HCT116 (cell line): ENCODE measurements at regions not wholly inside any gene's neighbourhood (a gene's known extent, or its start where the extent isn't known, plus 50 kb on each side); places are given as distances from the start of the nearest gene placed in this dataset.

Source experiments
- ATAC-seq: fragments of 200-7000 bp; cut with Tn5 transposase; 2 replicates; pipeline ENCODE4 v1.9.1; 2020; ENCODE audit warnings: mild to moderate bottlenecking, moderate library complexity
- BruUV-seq: library from RNA; stranded (reverse); fragments of 400-500 nt; replicated peaks from 2 replicates; lab custom pipeline; 2021; lab: Mats Ljungman, UMichigan
- CTCF ChIA-PET: fragments of 300-600 bp; sonication (Branson Sonifier 250); formaldehyde crosslinking; loops from one replicate; lab custom pipeline; 2021; ENCODE audit warnings: antibody characterized with exemption; lab: Charles Lee
- POLR2A ChIA-PET: fragments of 300-600, 350-600 bp; sonication (Branson Sonifier 250); formaldehyde crosslinking; loops from one replicate; lab custom pipeline; 2021; ENCODE audit warnings: antibody characterized with exemption; lab: Charles Lee
- RAD21 ChIA-PET, 2 experiments: fragments of 300-600 bp; sonication (Branson Sonifier 250); formaldehyde crosslinking; loops; one replicate each; lab custom pipeline; 2023; ENCODE audit warnings: low total read pairs in 2 of 2; ENCODE audit not compliant: uncharacterized antibody in 2 of 2, unreplicated experiment in 2 of 2, low non-redundant PET in 1 of 2; lab: Charles Lee
- DNase-seq: peaks from one replicate; pipeline ENCODE4 v3.0.0-alpha.2; 2010; ENCODE audit warnings: low read depth, low spot score
- H2AFZ ChIP-seq: fragments of 200-600 bp; shearing (Covaris generic), sonication (generic); 2 replicates; pipeline ENCODE4 v1.6.1; 2017; ENCODE audit warnings: low read depth, mixed run types, mixed read lengths, antibody characterized with exemption, low read length; ENCODE audit not compliant: poor library complexity, severe bottlenecking
- H3K27ac ChIP-seq: 2 replicates; pipeline ENCODE4 v1.5.1; 2012; ENCODE audit warnings: low read depth, low read length
- H3K27me3 ChIP-seq: fragments of 200-600 bp; sonication (generic); 2 replicates; pipeline ENCODE4 v1.6.1; 2016; ENCODE audit warnings: mixed run types, low read length, mixed read lengths; ENCODE audit not compliant: insufficient read depth
- H3K36me3 ChIP-seq, 2 experiments: fragments of 200-500 bp in 1 of 2; fragments of 200-600 bp in 1 of 2; sonication (Bioruptor generic) in 1 of 2; sonication (generic) in 1 of 2; 2 replicates each; pipeline versions ENCODE4 v1.5.1 to v1.6.1; 2014 to 2016; ENCODE audit warnings: low read length in 2 of 2, inconsistent platforms in 1 of 2, mixed read lengths in 1 of 2, mixed run types in 1 of 2; ENCODE audit not compliant: insufficient read depth in 2 of 2, control insufficient read depth in 1 of 2
- H3K4me1 ChIP-seq, 2 experiments: fragments of 200-600 bp in 1 of 2; sonication (generic) in 1 of 2; 2 replicates each; pipeline versions ENCODE4 v1.5.1 to v1.6.1; 2012 to 2017; ENCODE audit warnings: low read length in 2 of 2, inconsistent platforms in 1 of 2, mild to moderate bottlenecking in 1 of 2, mixed read lengths in 1 of 2, mixed run types in 1 of 2, moderate library complexity in 1 of 2; ENCODE audit not compliant: insufficient read depth in 2 of 2, control insufficient read depth in 1 of 2
- H3K4me2 ChIP-seq: fragments of 200-600 bp; sonication (generic); 2 replicates; pipeline ENCODE4 v1.6.1; 2017; ENCODE audit warnings: mixed run types, low read length, mixed read lengths
- H3K4me3 ChIP-seq, 2 experiments: fragments of 200-600 bp in 1 of 2; sonication (generic) in 1 of 2; replicated peaks in 1 of 2; 2 replicates each; pipeline ENCODE4 v1.5.1; 2011 to 2016; ENCODE audit warnings: low read length in 2 of 2, control low read depth in 1 of 2, low read depth in 1 of 2, mild to moderate bottlenecking in 1 of 2, mixed read lengths in 1 of 2, mixed run types in 1 of 2
- H3K79me2 ChIP-seq: fragments of 200-600 bp; sonication (generic); 2 replicates; pipeline ENCODE4 v1.6.1; 2017; ENCODE audit warnings: mild to moderate bottlenecking, mixed run types, low read length, moderate library complexity, mixed read lengths; ENCODE audit not compliant: insufficient read depth
- H3K9ac ChIP-seq: fragments of 200-600 bp; sonication (generic); 2 replicates; pipeline ENCODE4 v1.6.1; 2016; ENCODE audit warnings: low read length, mixed read lengths
- H3K9me2 ChIP-seq: fragments of 200-600 bp; sonication (generic), shearing (Covaris generic); 2 replicates; pipeline ENCODE4 v1.6.1; 2017; ENCODE audit warnings: mixed run types, mild to moderate bottlenecking, moderate library complexity; ENCODE audit not compliant: insufficient read depth
- H3K9me3 ChIP-seq, 2 experiments: fragments of 200-500 bp in 1 of 2; fragments of 200-600 bp in 1 of 2; sonication (Bioruptor generic) in 1 of 2; sonication (generic) in 1 of 2; 2 replicates each; pipeline ENCODE4 v1.6.1; 2014 to 2017; ENCODE audit warnings: low read length in 2 of 2, mixed read lengths in 2 of 2, inconsistent platforms in 1 of 2, low read depth in 1 of 2, mild to moderate bottlenecking in 1 of 2, mixed run types in 1 of 2, moderate library complexity in 1 of 2; ENCODE audit not compliant: control insufficient read depth in 1 of 2, insufficient read depth in 1 of 2
- H4K20me1 ChIP-seq: fragments of 200-600 bp; sonication (generic), shearing (Covaris generic); 2 replicates; pipeline ENCODE4 v1.6.1; 2017; ENCODE audit warnings: mixed run types, mild to moderate bottlenecking, moderate library complexity; ENCODE audit not compliant: insufficient read depth
- EGR1 ChIP-seq: IDR thresholded peaks from 2 replicates; pipeline ENCODE4 v1.6.1; 2012; ENCODE audit warnings: low read depth
- EZH2 ChIP-seq: fragments of 200-600 bp; sonication (generic); IDR thresholded peaks from 2 replicates; pipeline ENCODE4 v1.6.1; 2017; ENCODE audit warnings: antibody characterized with exemption, mixed run types
- EZH2phosphoT487 ChIP-seq: fragments of 200-600 bp; IDR thresholded peaks from 2 replicates; pipeline ENCODE4 v1.6.1; 2018; ENCODE audit warnings: antibody characterized with exemption, borderline replicate concordance
- JUND ChIP-seq: IDR thresholded peaks from 2 replicates; pipeline ENCODE4 v1.6.1; 2012
- POLR2A ChIP-seq: IDR thresholded peaks from 2 replicates; pipeline ENCODE4 v1.7.0; 2011; ENCODE audit warnings: borderline replicate concordance; ENCODE audit not compliant: insufficient read depth, insufficient read length; ENCODE audit errors: extremely low read depth
- SRF ChIP-seq: IDR thresholded peaks from 2 replicates; pipeline ENCODE4 v1.6.1; 2012; ENCODE audit warnings: low read depth
- YY1 ChIP-seq: IDR thresholded peaks from 2 replicates; pipeline ENCODE4 v1.6.1; 2011; ENCODE audit warnings: low read length, low read depth, moderate library complexity, mild to moderate bottlenecking; ENCODE audit not compliant: insufficient replicate concordance; ENCODE audit errors: extremely low read depth
- ZFX ChIP-seq: fragments of 450-650 bp; IDR thresholded peaks from 2 replicates; pipeline ENCODE4 v1.6.1; 2017
- ZNF274 ChIP-seq: fragments of 200-500 bp; sonication (Bioruptor generic); IDR thresholded peaks from 2 replicates; pipeline ENCODE4 v1.6.1; 2014; ENCODE audit warnings: mild to moderate bottlenecking, low read depth, low read length, inconsistent platforms
- intact Hi-C: fragments of 100-400 bp; cut with micrococcal nuclease; formaldehyde crosslinking; loops from 2 replicates; pipeline ENCODE4 v1.10.0; 2022
- TF ChIP-seq, protein P1 (sequence below): IDR thresholded peaks from 2 replicates; pipeline ENCODE4 v1.6.1; 2012
- TF ChIP-seq, protein P2 (sequence below), 3 experiments: fragments of 200-600 bp in 1 of 3; sonication (generic) in 1 of 3; IDR thresholded peaks in 2 of 3; conservative IDR thresholded peaks in 1 of 3; 2 replicates each; pipeline ENCODE4 v1.5.1; 2012 to 2017; ENCODE audit warnings: low read depth in 2 of 3, low read length in 2 of 3, antibody characterized with exemption in 1 of 3, borderline replicate concordance in 1 of 3, control low read depth in 1 of 3, mild to moderate bottlenecking in 1 of 3, mixed read lengths in 1 of 3, mixed run types in 1 of 3, moderate library complexity in 1 of 3; ENCODE audit not compliant: insufficient read depth in 1 of 3
- TF ChIP-seq, protein P3 (sequence below): IDR thresholded peaks from 2 replicates; pipeline ENCODE4 v1.6.1; 2011; ENCODE audit warnings: mild to moderate bottlenecking, low read length, moderate library complexity; ENCODE audit not compliant: insufficient replicate concordance; ENCODE audit errors: extremely low read depth

DNA sequence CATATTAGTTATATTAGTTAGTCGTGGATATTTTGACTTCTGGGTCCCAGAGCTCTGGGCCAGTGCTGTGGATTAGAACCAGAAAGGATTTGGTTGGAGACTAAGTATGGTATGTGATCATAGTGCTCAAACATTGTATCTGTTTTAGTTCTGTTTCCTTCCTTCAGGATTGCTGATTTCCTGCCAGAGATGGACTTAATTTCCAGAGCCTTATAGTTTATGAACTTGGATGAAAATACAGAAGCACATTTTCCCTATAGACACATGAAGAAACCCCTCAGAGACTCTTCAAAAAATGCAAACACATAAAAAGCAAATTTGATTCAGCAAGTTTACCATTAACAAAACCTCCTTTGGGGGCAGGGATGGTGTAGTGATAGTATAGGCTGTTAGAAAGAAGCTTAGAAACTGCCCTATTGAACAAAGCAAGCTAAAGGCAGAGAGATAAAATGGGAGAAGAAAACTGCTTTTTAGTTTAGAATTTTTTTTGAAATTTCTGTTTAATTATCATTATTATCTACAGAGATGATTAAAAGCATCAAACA, 88.7 kb upstream of the EFEMP1 start:
- no peaks in the 10 kb centered on the region for H3K27me3 ChIP-seq
- DNase-seq: no peak
- H3K27ac ChIP-seq: no peak overlapping the region
- no peak overlapping the region for H3K4me2 ChIP-seq
- H3K79me2 ChIP-seq: no peaks in the 10 kb centered on the region
- no peaks in the 10 kb centered on the region for H3K9me2 ChIP-seq
- intact Hi-C loops: no loop called here
- ChIA-PET CTCF (interaction anchor here (1.2 kb wide), 1 partner anchor 241 kb away, joined by 3 read pairs; no protein-coding TSS in a partner anchor), RAD21 (no interaction called here), POLR2A (no interaction called here)
- no peak overlapping the region for H3K4me3 ChIP-seq
- no TSS peak for BruUV-seq
- no peak overlapping the region for H3K9ac ChIP-seq
- no peaks in the 10 kb centered on the region for H4K20me1 ChIP-seq
- H3K36me3 ChIP-seq: no peaks in the 10 kb centered on the region
- no peak for TF ChIP-seq SRF
- TF ChIP-seq ZFX: no peak
- TF ChIP-seq, protein P1, sequence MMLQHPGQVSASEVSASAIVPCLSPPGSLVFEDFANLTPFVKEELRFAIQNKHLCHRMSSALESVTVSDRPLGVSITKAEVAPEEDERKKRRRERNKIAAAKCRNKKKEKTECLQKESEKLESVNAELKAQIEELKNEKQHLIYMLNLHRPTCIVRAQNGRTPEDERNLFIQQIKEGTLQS: no peak
- TF ChIP-seq, protein P2, sequence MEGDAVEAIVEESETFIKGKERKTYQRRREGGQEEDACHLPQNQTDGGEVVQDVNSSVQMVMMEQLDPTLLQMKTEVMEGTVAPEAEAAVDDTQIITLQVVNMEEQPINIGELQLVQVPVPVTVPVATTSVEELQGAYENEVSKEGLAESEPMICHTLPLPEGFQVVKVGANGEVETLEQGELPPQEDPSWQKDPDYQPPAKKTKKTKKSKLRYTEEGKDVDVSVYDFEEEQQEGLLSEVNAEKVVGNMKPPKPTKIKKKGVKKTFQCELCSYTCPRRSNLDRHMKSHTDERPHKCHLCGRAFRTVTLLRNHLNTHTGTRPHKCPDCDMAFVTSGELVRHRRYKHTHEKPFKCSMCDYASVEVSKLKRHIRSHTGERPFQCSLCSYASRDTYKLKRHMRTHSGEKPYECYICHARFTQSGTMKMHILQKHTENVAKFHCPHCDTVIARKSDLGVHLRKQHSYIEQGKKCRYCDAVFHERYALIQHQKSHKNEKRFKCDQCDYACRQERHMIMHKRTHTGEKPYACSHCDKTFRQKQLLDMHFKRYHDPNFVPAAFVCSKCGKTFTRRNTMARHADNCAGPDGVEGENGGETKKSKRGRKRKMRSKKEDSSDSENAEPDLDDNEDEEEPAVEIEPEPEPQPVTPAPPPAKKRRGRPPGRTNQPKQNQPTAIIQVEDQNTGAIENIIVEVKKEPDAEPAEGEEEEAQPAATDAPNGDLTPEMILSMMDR (IDR thresholded peaks at IDR 0.05 in 2 of 3, conservative IDR thresholded peaks at IDR 0.05 in 1 of 3; ENCODE audit: borderline replicate concordance in 1 of 3, insufficient read depth in 1 of 3, low read depth in 2 of 3, low read length in 2 of 3): no peak
- no peak for TF ChIP-seq ZNF274
- no peak for TF ChIP-seq EGR1
- TF ChIP-seq EZH2phosphoT487: no peak
- H3K4me1 ChIP-seq: no peaks in the 10 kb centered on the region
- ATAC-seq: no peak
- H2AFZ ChIP-seq: no peak overlapping the region
- no peaks in the 10 kb centered on the region for H3K9me3 ChIP-seq

DNA sequence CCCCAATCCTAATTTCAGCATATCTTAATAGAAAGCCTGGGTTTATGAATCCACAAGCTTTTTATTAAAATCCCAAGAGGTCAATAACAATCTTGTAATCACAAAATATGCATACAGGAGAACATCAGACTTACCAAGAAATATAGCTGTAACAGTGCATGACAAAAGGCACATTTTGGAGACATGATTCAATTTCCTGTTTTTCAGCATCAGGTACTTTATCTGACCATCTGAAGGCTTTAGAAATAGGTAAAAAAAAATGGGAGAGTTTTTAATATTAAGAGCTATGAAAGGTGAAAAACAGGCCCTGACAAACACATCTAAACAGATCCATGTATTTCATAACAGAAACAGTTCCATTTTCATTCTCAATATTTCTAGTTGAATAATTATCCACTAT, 89.9 kb upstream of the EFEMP1 start:
- RAD21 ChIA-PET: no interaction called here
- Histone ChIP-seq H4K20me1 (no peaks in the 10 kb centered on the region), H3K27me3 (no peaks in the 10 kb centered on the region), H3K27ac (no peak overlapping the region), H2AFZ (no peak overlapping the region), H3K4me1 (no peaks in the 10 kb centered on the region), H3K9me2 (no peaks in the 10 kb centered on the region), H3K9ac (no peak overlapping the region), H3K36me3 (no peaks in the 10 kb centered on the region), H3K4me2 (no peak overlapping the region), H3K79me2 (no peaks in the 10 kb centered on the region), H3K9me3 (no peaks in the 10 kb centered on the region), H3K4me3 (no peak overlapping the region)
- no TSS peak for BruUV-seq
- DNase-seq (no peak), ATAC-seq (no peak)
- POLR2A ChIA-PET: no interaction called here
- CTCF ChIA-PET: interaction anchor here (1.0 to 1.4 kb wide), 2 partner anchors 242 to 296 kb away, joined by 3 read pairs; no protein-coding TSS in a partner anchor
- intact Hi-C loops: no loop called here
- TF ChIP-seq JUND (no peak), EGR1 (no peak), POLR2A (no peak), EZH2 (no peak), YY1 (no peak)
- TF ChIP-seq, protein P3, sequence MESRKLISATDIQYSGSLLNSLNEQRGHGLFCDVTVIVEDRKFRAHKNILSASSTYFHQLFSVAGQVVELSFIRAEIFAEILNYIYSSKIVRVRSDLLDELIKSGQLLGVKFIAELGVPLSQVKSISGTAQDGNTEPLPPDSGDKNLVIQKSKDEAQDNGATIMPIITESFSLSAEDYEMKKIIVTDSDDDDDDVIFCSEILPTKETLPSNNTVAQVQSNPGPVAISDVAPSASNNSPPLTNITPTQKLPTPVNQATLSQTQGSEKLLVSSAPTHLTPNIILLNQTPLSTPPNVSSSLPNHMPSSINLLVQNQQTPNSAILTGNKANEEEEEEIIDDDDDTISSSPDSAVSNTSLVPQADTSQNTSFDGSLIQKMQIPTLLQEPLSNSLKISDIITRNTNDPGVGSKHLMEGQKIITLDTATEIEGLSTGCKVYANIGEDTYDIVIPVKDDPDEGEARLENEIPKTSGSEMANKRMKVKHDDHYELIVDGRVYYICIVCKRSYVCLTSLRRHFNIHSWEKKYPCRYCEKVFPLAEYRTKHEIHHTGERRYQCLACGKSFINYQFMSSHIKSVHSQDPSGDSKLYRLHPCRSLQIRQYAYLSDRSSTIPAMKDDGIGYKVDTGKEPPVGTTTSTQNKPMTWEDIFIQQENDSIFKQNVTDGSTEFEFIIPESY: no peak
- TF ChIP-seq, protein P1: no peak
